IgD-negative memory B cell (primary cell): ENCODE measurements at regions not wholly inside any gene's neighbourhood (a gene's known extent, or its start where the extent isn't known, plus 50 kb on each side); places are given as distances from the start of the nearest gene placed in this dataset.
"Not testable (repeated sequence)": the region's sequence is repeated elsewhere in the genome, so short reads cannot be mapped to it uniquely, and the experiment has no call there.

Source experiments
- H3K27ac Mint-ChIP-seq, 3 donors: one replicate each; pipeline ENCODE4 v1.8.0; 2020 to 2022; ENCODE audit warnings: mild to moderate bottlenecking in 3 of 3, mixed read lengths in 3 of 3, moderate library complexity in 1 of 3
- H3K27me3 Mint-ChIP-seq: one replicate; pipeline ENCODE4 v1.8.0; 2021; ENCODE audit warnings: mixed read lengths
- H3K36me3 Mint-ChIP-seq: one replicate; pipeline ENCODE4 v1.8.0; 2020; ENCODE audit warnings: mild to moderate bottlenecking, mixed read lengths
- H3K4me1 Mint-ChIP-seq, 3 donors: one replicate each; pipeline ENCODE4 v1.8.0; 2020 to 2022; ENCODE audit warnings: mixed read lengths in 3 of 3, mild to moderate bottlenecking in 1 of 3
- H3K4me3 Mint-ChIP-seq, 4 donors: one replicate each; pipeline ENCODE4 v1.8.0; 2020 to 2022; ENCODE audit warnings: mild to moderate bottlenecking in 4 of 4, mixed read lengths in 4 of 4, moderate library complexity in 3 of 4
- H3K9me3 Mint-ChIP-seq, 3 donors: one replicate each; pipeline ENCODE4 v1.8.0; 2020 to 2021; ENCODE audit warnings: mixed read lengths in 3 of 3, mild to moderate bottlenecking in 1 of 3

DNA sequence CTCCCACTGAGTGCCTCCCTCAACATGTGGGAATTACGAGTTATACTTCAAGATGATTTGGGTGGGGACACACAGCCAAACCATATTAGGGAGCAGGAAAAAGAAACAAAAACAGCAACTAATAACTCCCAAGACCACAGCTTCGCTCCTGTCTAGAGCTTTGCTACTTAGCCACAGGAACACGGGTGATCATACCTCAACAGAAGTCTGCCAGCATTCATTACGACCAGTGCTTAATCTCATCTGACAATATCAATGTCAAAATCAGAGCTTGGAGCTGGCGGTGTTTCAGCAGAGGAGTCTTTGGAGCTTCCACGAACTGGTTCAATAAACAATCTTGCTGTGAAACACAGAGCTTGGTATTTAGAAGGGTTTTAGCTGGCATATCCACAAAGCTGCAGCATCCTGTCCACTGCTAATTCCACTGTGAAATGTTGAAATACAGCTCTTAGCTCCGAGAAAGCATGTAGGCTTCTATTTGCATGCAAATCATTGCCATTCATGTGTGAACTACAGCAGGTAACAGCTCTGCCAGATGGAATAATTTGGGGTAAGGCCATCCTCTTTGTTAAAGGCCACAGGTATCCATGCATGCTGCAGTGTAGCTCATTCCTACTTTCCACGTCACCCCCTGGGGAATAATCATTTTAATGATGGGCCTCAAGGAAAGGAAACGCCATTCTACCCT is 128.4 kb upstream of the GOT2 start:
- Mint-ChIP-seq H3K4me1 (peaks cover 0 to 2% (median 0%) of the 10 kb centered on the region in 3 donors), H3K27ac (no peak overlapping the region), H3K4me3 (no peak overlapping the region), H3K27me3 (peaks cover 4% of the 10 kb centered on the region), H3K9me3 (peaks cover 0 to 4% (median 0%) of the 10 kb centered on the region in 3 donors), H3K36me3 (no peaks in the 10 kb centered on the region)

DNA sequence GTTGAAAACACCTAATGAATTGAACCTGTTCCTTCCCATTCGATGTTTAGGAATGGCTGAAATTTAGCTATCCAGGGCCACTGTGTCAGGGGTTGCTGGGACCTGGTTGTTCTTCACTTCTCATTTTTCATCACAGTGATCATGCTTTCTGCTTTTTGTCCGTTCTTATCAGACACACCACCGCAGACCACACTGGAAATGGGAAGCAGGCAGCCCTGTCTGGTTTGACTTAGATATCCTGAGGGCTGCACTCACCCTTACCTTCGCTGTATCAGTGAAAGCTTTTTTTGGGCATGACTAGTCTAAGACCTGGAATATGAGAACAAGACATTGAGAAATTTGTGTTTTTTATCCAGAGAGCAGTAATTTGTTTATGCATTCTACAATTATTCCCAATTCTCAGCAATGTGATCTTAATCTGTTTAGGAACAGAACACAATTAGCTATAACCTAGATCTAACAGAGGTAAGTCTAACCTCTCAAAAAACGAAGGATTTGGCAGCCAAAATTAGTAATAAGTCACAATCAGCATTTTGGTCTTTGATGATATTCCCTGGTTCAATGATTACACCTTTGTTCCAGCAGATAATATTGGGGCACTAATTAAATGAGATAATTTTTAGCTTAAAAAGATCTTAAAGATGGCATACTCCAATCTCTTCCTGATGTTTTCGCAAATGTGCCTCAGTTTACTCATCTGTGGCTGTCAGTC is 126.0 kb upstream of the GOT2 start:
- Mint-ChIP-seq H3K4me3 (no peak overlapping the region), H3K27ac (no peak overlapping the region), H3K9me3 (peaks cover 0 to 4% (median 1%) of the 10 kb centered on the region in 3 donors), H3K36me3 (no peaks in the 10 kb centered on the region), H3K4me1 (peaks cover 0 to 4% (median 4%) of the 10 kb centered on the region in 3 donors), H3K27me3 (peaks cover 2% of the 10 kb centered on the region)

DNA sequence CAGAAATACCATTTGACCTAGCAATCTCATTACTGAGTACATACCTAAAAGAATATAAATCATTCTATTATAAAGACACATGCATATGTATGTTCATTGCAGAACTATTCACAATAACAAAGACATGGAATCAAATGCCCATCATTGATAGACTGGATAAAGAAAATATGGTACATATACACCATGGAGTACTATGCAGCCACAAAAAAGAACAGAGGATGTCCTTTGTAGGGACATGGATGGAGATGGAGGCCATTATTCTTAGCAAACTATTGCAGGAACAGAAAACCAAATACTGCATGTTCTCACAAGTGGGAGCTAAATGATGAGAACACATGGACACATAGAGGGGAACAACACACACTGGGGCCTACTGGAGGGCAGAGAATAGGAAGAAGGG is 124.5 kb upstream of the GOT2 start:
- not testable (repeated sequence) for H3K4me3 Mint-ChIP-seq, H3K27me3 Mint-ChIP-seq, H3K9me3 Mint-ChIP-seq, H3K36me3 Mint-ChIP-seq, H3K27ac Mint-ChIP-seq
- peaks cover 2 to 12% (median 5%) of the 10 kb centered on the region in 3 donors for H3K4me1 Mint-ChIP-seq

DNA sequence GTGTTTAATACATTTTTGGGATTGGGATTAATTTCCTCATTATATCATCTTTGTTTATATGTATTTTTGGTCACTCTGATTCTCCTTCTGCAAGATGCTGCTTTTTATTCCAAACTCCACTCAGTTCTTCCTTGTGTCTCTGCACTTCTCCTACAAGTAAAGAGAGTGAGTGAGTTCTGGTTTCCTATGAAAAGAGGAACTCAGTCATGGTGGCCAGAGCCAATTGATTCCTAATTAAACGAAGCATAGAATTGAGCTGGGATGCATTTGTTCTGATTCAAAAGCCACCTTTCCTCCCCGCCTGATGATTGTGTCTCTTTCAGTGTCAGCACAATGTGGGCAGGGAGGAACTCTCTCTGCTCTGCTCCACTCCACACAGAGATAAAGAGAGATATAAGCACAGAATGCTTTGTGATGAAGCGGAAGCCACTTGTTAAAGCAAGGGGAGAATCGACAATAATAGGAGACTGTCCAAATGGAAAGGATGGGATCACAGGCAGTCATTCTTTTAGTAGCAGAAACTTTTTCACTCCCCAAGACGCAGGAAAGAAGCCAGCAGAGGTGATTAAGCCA is 121.3 kb upstream of the GOT2 start:
- Mint-ChIP-seq H3K27me3 (peaks cover 3% of the 10 kb centered on the region), H3K9me3 (peaks cover 0 to 4% (median 3%) of the 10 kb centered on the region in 3 donors), H3K36me3 (no peaks in the 10 kb centered on the region), H3K4me3 (no peak overlapping the region), H3K27ac (no peak overlapping the region), H3K4me1 (peaks cover 2 to 10% (median 5%) of the 10 kb centered on the region in 3 donors)

DNA sequence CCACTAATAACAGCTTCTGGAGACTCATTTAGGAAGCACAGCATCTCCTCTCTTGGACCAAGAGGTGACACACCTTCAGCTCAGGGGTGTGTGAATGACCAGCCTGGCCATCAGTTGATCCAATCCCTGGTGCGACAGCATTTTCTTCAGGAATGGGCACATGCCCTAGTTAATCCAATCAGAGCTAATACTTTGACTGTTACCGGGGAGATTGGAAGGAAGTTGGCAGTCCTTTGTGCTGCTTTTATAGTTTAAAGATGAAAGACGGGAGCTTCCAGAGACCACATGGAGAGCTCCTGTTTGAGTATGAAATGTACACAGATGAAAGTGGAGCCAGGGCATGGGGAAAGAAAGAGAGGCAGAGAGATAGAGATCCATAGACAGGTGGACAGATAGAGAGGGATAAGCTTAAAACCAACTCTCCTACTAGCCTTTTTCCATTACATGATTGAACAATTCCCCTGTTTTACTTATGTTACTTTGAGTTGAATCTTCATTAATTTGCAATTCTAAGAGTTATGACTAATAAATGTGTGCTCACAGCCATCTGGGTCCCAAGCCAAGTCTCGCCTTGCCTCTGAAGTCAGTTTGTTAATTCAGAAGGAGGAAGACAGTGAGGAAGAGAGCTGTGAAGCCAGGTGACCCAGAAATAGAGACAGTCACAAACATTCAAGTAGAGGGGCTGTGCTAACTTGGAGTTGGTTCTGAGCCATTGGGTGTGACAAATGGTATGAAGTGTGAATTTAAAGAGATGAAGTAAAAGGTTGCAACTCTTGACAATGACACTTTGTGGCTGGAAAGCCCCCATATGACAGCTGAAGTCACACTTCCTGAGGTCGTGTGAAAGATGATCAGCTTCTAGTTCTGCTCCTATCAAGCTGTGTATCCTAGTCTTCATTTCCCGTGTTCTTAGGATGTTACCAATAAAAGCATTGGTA is 120.0 kb upstream of the GOT2 start:
- peaks cover 2 to 10% (median 5%) of the 10 kb centered on the region in 3 donors for H3K4me1 Mint-ChIP-seq
- H3K27ac Mint-ChIP-seq = no peak overlapping the region
- H3K4me3 Mint-ChIP-seq = no peak overlapping the region
- no peaks in the 10 kb centered on the region for H3K36me3 Mint-ChIP-seq
- peaks cover 3% of the 10 kb centered on the region for H3K27me3 Mint-ChIP-seq
- peaks cover 0 to 3% (median 3%) of the 10 kb centered on the region in 3 donors for H3K9me3 Mint-ChIP-seq

DNA sequence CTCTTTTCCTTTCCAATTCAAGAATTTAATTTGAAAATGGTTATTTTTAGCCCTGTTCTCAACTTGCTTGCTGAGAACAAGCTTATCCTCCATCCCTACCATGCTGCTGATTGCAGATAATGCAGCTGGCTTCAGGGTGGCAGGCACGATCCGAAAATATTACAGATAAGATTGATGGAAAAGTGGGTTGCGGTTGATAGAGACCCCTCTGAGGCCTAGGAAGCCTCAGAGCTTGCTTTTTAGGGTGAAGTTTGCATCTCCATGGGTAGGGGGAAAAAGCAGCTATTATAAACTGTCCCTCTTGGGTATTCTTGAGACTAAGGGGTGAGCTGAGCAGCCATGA is 116.5 kb upstream of the GOT2 start:
- Mint-ChIP-seq H3K36me3 (no peaks in the 10 kb centered on the region), H3K9me3 (peaks cover 0 to 2% (median 1%) of the 10 kb centered on the region in 3 donors), H3K27ac (no peak overlapping the region), H3K27me3 (peaks cover 1% of the 10 kb centered on the region), H3K4me3 (no peak overlapping the region), H3K4me1 (peaks cover 2 to 10% (median 5%) of the 10 kb centered on the region in 3 donors)

DNA sequence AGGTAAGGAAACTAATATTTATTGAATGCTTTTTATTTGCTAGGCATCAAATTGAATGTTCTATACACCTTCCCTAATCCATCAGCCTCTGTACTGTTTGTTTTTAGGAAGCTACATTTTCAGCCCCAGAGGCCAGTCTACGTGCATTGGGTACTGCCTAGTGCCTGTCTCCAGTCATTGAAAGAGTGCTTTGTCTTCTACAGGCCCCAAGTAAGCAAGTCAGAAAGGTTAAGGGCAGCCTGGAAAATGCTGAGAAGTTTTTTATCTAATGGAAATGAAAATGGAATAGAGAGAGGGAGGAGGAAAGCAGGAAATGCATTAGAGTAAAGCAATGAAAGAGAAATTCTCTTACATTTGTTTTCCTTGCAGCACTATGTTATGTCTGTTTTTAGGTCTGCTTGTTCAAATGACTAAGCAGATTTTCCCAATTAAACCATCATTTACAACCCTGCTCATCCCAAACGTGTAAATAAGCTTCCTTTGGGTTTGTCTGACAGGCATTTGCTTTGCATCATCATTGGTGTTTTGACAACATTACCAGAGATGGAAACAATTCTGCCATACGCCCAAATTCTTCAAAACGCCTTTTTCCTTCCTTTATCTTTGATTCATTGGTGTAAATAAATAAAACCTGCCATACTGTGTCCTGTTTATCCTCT is 116.0 kb upstream of the GOT2 start:
- Mint-ChIP-seq H3K27ac (no peak overlapping the region), H3K4me3 (no peak overlapping the region), H3K27me3 (peaks cover 1% of the 10 kb centered on the region), H3K9me3 (peaks cover 0 to 2% (median 1%) of the 10 kb centered on the region in 3 donors), H3K4me1 (peaks cover 2 to 8% (median 2%) of the 10 kb centered on the region in 3 donors), H3K36me3 (no peaks in the 10 kb centered on the region)

DNA sequence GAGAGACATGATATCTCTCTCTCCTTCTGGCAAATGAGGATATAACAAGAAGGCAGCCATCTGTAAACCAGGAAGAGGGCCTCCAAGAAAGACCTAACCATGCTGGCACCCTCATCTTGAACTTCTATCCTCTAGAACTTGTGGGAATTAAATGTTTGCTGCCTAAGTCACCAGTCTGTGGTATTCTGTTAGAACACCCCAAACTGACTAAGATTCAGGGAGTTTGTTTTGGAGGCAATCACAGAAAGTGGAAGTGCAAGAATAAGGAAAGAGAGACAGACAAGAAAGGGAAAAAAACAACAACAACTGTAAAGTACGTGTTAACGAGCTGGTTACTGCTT is 114.5 kb upstream of the GOT2 start:
- no peaks in the 10 kb centered on the region for H3K4me1 Mint-ChIP-seq
- no peak overlapping the region for H3K27ac Mint-ChIP-seq
- peaks cover 0 to 2% (median 0%) of the 10 kb centered on the region in 3 donors for H3K9me3 Mint-ChIP-seq
- H3K36me3 Mint-ChIP-seq = no peaks in the 10 kb centered on the region
- no peaks in the 10 kb centered on the region for H3K27me3 Mint-ChIP-seq
- H3K4me3 Mint-ChIP-seq = no peak overlapping the region

DNA sequence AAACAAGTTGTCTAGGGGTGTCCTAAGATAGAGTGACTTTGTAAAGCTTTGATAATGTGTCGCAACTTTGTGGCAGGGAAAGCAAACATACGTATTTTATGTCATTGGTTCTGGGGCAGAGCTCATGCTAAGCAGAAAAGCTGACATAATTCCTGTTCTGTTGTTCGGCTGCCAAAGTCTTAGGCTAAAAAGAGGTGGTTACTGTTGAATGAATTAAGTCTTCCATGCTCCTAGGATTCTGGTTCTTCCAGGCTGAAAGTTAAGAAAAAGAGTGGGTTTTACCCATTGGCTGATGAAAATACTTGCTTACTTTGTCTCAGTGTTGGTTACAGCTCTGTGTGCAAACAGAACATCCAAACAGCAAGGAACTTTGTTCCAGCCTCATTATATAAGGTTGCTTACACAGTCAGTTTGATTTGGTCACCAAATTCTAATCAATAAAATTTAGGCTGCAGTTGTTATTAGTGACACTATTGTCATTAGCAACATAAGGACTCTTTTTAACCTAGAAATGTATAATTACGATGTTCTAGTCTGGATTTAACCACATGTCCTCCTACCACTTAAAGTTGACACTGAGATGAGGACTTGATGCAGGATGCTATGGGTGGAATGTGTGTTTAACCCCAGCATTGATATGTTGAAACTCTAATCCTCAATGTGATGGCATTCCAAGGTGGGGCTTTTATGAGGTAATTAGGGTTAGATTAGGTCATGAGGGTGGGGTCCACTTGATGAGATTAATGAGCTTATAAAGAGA is 114.0 kb upstream of the GOT2 start:
- Mint-ChIP-seq H3K36me3 (no peaks in the 10 kb centered on the region), H3K9me3 (peaks cover 0 to 2% (median 0%) of the 10 kb centered on the region in 3 donors), H3K4me1 (no peaks in the 10 kb centered on the region), H3K27ac (no peak overlapping the region), H3K4me3 (no peak overlapping the region), H3K27me3 (no peaks in the 10 kb centered on the region)

DNA sequence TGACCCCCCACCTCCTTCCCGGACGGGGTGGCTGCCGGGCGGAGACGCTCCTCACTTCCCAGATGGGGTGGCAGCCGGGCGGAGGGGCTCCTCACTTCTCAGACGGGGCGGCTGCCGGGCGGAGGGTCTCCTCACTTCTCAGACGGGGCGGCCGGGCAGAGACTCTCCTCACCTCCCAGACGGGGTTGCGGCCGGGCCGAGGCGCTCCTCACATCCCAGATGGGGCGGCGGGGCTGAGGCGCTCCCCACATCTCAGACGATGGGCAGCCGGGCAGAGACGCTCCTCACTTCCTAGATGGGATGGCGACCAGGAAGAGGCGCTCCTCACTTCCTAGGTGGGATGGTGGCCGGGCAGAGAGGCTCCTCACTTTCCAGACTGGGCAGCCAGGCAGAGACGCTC is 112.1 kb upstream of the GOT2 start:
- not testable (repeated sequence) for H3K4me3 Mint-ChIP-seq, H3K27me3 Mint-ChIP-seq, H3K9me3 Mint-ChIP-seq, H3K27ac Mint-ChIP-seq, H3K4me1 Mint-ChIP-seq, H3K36me3 Mint-ChIP-seq

DNA sequence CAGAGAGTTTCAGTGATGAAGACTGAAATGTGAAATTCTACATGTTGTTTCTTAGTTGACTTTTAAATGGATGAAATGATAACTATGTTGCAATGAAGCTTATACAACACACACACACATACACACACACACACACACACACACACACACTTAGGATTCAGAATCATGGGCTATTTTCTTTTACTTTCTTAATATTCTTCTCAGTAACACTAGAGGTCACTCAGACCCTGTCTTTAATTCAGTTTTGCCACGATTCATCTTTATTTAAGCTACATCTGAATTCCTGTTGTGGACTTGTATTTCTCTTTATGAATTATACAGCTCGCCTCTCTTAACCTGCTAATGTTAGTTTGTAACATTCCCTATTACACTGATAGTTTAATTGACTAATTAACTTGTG is 109.6 kb upstream of the GOT2 start:
- H3K36me3 Mint-ChIP-seq = peaks cover 2% of the 10 kb centered on the region

DNA sequence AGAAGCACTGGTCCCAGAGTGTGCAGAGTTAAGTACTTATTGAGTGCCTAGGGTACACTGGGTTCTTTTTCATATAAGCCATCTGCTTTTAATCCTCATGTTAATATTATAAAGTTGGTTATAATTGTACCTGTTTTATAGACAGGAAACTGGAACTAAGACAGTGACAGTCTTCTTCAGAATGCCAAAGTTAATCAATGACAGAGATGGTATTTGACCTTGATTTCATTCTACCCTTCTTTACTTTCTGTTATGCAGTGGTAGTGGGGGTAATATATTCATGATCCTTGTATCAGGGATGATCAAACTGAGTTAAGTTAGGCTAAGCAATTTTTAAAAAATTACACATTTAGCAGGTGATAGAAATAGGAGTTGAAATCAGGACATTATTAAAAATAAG is 108.6 kb upstream of the GOT2 start:
- Mint-ChIP-seq H3K36me3 (peaks cover 2% of the 10 kb centered on the region), H3K4me1 (no peaks in the 10 kb centered on the region), H3K27ac (no peak overlapping the region), H3K9me3 (peaks cover 0 to 1% (median 0%) of the 10 kb centered on the region in 3 donors), H3K4me3 (no peak overlapping the region), H3K27me3 (no peaks in the 10 kb centered on the region)

More for the DNA sequence above, 109.6 kb upstream of the GOT2 start:
- Mint-ChIP-seq H3K4me3 (no peak overlapping the region), H3K4me1 (no peaks in the 10 kb centered on the region), H3K27me3 (no peaks in the 10 kb centered on the region), H3K9me3 (peaks cover 0 to under 1% (median 0%) of the 10 kb centered on the region in 3 donors), H3K27ac (no peak overlapping the region)

DNA sequence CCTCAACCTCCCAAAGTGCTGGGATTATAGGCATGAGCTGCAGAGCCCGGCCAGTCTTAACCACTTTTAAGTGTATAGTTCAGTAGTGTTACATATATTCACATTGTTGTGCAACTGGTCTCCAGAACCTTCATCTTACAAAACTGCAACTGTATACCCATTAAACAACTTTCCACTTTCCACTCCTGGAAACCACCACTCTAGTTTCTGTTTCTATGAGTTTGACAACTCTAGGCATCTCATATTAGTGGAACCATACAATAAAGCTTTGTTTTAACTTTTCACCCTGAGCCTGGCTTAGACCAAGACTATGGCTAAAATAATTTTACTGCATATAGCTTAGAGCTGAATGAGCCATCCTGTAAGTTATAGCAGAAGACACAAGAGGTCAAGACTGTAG is 108.0 kb upstream of the GOT2 start:
- Mint-ChIP-seq H3K27ac (no peak overlapping the region), H3K27me3 (no peaks in the 10 kb centered on the region), H3K4me3 (no peak overlapping the region), H3K4me1 (no peaks in the 10 kb centered on the region), H3K36me3 (peaks cover 2% of the 10 kb centered on the region), H3K9me3 (peaks cover 0 to 1% (median 0%) of the 10 kb centered on the region in 3 donors)

DNA sequence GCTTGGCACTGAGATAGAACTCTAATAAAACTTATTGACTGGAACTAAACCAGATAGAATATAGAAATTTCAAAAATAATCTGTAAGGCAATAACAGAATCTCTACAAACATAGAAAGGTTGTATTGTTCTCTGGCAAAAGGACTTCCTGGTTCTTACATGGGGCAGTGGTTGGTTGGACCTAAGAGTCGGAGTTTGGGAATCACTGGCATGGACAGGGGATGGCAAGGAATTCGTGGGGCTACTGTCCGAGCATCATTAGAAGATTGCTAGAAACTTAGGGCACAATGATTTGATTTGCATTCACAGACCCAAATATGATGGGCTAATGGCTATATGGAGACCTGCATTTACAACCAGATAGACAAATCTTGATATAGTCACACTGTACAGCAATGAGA is 103.8 kb upstream of the GOT2 start:
- Mint-ChIP-seq H3K27me3 (no peaks in the 10 kb centered on the region), H3K9me3 (peaks cover 0 to 4% (median 1%) of the 10 kb centered on the region in 3 donors), H3K27ac (no peak overlapping the region), H3K36me3 (peaks cover 2% of the 10 kb centered on the region), H3K4me3 (no peak overlapping the region), H3K4me1 (no peaks in the 10 kb centered on the region)
